ENCODE measurements at regions not wholly inside any gene's neighbourhood (a gene's known extent, or its start where the extent isn't known, plus 50 kb on each side); places are given as distances from the start of the nearest gene placed in this dataset.
"Not testable (repeated sequence)": the region's sequence is repeated elsewhere in the genome, so short reads cannot be mapped to it uniquely, and the experiment has no call there.

DNA sequence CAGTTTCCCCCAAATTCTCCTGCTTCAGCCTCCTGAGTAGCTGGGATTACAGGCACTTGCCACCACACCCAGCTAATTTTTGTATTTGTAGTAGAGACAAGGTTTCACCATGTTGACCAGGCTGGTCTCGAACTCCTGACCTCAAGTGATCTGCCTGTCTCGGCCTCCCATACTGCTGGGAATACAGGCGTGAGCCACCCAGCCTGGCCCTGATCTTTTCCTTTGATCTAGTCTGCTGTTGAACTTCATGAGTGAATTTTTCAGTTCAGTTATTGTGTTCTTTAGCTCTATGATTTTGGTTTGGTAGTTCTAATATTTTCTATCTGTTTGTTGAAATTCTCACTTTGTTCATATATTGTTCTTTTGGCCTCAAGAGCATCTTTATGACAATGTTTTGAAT lies 83.4 kb upstream of the RAP2C start:
- not testable (repeated sequence) for DNase-seq (ENCODE audit: low spot score)

DNA sequence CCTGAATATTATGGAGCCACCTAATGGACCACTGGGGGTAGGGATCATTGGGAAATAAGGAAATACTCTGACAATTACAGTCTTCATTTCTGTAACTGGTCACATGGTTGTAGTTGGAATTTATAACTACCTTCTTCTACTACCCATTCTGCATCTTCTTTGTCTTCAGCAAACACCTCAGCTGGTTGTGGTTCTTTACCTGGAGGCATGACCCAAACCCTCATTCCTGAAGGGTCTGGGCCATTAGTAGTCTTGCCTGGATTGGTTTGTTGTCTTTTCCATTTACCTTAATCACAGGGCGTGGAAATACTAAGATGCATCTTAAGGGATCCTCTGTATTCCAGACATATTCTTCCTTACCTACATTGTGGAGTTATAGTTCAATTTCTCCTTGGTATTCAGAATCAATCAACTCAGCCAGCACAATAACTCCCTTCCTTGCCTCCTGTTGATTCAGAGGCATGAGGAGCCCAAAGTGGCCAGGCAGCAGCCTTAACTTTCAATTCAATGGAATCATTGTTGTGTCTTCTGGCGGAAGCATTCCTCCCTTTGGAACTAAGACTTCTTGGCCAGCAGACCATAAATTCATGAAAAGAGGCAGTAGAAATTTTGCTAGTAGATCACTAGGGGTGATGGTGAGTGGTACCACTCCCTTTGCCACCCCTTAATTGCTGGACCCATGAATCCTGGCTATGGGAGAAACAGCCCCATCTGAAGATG lies 75.7 kb upstream of the RAP2C start:
- no peak for DNase-seq (ENCODE audit: low spot score)

DNA sequence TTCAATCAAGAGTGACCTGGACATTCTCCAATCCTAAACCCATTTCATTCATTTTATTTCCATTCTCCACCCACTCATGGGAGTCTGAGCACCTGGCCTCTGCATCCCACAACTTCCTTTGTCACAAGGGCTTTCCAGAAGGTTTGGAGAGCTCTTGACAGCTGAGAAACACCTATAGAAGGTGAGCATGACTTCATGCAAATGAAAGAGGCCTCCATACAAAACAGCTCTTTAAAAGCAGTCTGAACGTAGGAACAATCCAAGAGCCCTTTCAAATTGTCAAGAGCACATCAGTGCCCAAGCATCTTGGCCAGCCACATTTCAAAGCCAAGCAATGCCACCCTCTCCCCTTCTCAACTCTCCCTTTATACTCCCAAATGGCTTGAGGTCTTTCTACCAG lies 74.9 kb upstream of the RAP2C start:
- DNase-seq (ENCODE audit: low spot score) = no peak

DNA sequence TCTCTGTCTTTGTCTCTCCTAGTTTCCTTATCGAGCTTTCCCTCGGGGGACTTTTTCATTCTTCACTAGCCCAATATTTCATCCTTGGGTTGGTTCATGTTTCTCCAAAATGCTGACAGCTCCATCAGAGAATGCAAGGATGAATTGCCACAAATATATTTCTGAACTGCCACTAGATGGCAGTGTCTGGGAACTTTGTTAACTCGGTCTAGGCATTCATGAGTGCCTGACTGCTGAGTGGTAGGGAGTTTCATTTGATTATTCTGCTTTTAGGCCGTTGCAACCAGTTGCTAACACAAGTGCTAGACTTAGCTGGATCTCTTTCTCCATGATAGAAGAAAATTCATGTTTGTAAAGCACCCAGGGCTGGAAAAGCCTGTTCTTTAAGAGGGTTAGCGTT lies 73.5 kb upstream of the RAP2C start:
- peak; percentile 61 for DNase-seq (ENCODE audit: low spot score)

DNA sequence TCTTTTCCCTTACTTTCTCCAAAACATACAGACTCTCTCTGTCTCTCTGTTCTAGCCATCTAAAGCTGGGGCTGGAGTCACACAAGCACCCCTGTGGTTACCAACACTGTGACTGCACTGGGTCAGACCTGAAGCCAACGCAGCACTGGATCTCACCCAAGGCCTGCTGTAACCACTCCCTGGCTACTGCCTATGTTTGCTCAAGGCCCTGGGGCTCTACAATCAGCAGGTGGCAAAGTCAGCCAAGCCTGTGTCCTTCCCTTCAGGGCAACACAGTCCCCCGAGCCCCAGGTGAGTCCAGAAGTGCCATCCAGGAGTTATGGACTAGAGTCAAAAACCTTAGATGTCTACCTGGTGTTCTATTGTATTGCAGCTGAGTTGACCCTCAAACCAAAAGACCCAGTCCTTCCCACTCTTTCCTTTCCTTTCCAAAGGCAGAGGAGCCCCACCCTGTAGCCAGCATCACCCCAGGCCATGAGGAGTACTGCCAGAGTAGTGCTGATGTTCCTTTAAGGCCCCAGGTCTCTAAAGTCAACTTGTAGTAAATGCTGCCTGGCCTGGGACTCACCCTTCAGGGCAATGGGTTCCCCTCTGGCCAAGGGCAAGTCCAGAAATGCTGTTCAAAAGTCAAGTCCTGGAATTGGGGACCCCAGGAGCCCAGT lies 58.8 kb upstream of the RAP2C start:
- no peak for DNase-seq (ENCODE audit: low spot score)

DNA sequence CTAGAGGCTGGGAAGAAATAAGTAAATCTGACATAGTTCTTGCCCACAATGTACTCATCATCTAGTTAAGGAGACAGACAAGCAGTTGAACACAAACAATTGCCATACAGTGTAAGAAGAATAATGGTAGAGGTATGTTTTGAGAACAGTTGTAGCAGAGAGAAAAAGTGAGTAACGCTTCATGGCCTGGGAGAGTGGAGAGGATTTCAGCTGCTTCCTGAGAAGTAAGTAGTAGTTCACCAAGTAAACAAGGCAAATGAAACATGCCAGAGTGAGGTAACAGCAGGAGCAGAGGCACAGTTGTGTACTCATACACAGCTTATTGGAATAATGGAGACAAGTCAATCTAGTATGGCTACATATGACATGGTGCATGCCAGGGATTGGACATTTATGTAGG lies 53.6 kb upstream of the RAP2C start:
- DNase-seq (ENCODE audit: low spot score) = no peak

DNA sequence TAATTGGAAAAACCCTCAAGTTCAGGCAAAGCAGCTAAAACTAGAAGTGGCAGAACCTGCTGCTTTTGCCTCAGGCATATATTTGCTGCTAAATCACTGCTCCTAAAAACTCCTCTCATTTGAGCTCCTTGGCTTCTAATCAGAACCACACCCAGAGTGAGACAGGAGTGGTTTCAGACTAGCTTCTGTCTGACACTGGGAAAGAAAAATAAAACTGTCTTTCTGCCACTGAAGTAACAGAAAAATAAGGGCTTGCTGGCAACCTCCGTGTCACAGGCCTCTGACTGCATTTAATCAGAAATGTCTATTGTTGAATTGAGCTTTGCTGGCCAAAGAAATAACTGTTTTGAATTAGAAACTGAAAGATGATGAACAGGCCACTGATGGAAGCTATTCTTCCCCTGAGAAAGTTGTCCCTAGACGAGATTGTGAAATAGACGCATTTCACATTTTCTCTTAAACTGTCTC lies 52.1 kb upstream of the RAP2C start:
- no peak for DNase-seq (ENCODE audit: low spot score)

DNA sequence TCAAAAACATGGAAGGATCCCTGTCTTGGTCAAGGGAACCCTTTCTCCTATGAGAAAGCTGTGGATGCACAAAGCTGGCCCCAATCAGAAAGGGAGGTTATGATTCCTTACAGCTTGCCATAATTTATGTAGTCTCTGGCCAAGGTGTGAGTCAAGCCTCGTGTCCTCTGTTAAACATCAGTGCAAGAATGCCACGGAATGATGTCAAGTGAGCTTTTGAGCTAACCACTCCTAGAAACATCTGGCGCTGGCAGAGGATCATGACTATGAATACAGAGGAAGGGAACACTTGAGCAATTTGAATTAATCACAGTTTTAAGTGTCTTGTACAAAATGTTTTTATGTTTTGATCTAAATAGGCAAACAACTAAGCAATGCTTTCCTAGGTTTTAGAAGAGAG lies 51.5 kb upstream of the RAP2C start:
- no peak for DNase-seq (ENCODE audit: low spot score)

DNA sequence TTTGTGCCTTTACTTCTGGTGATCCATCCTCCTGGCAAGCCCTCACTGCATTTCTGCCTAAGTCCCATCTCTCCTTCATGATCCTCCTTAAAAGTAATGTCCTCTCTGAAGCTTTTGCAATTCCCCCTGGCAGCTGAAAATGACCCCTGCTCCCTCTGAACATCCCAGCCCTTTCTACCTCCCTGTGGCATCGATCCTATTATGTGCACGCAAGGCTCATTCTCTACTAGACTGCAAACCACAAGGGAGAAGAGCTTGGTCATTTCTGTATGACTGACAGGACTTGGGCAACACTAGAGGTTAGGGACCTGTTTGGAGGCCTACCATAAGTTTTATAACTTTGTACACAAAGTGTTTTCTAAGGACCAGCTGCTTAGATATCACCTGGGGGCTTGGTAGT lies 50.8 kb upstream of the RAP2C start:
- no peak for DNase-seq (ENCODE audit: low spot score)

All from hematopoietic multipotent progenitor cell treated with erythropoietin and hydrocortisone succinate and interleukin-3 and kit ligand, for 15 days (in vitro differentiated cells).